Ectodermal cell (in vitro differentiated cells): ENCODE measurements at regions not wholly inside any gene's neighbourhood (a gene's known extent, or its start where the extent isn't known, plus 50 kb on each side); places are given as distances from the start of the nearest gene placed in this dataset.

Experiments used
- H3K27ac ChIP-seq: 2 replicates; pipeline ENCODE4 v1.7.0; 2013; ENCODE audit warnings: mild to moderate bottlenecking, low read depth, low read length; ENCODE audit not compliant: insufficient read depth, poor library complexity, severe bottlenecking
- H3K27me3 ChIP-seq: 2 replicates; pipeline ENCODE4 v1.7.0; 2013; ENCODE audit warnings: mild to moderate bottlenecking, low read length; ENCODE audit not compliant: insufficient read depth, control insufficient read depth, poor library complexity, severe bottlenecking
- H3K36me3 ChIP-seq: one replicate; pipeline ENCODE4 v1.7.0; 2013; ENCODE audit warnings: low read length; ENCODE audit not compliant: control insufficient read depth, insufficient read depth
- H3K4me1 ChIP-seq: one replicate; pipeline ENCODE4 v1.7.0; 2013; ENCODE audit warnings: low read length; ENCODE audit not compliant: control insufficient read depth, insufficient read depth
- H3K4me3 ChIP-seq: 2 replicates; pipeline ENCODE4 v1.7.0; 2013; ENCODE audit warnings: low read depth, low read length, control low read depth; ENCODE audit not compliant: insufficient read depth
- H3K9me3 ChIP-seq: 2 replicates; pipeline ENCODE4 v1.7.0; 2013; ENCODE audit warnings: mild to moderate bottlenecking, low read length, moderate library complexity; ENCODE audit not compliant: control insufficient read depth
- WGBS, 2 experiments: methylation state at CpG; one replicate each; pipeline ENCODE4 v1.1.7; 2013; ENCODE audit warnings: missing lambda C conversion rate in 2 of 2; 5-methylcytosine and 5-hydroxymethylcytosine counted together

DNA sequence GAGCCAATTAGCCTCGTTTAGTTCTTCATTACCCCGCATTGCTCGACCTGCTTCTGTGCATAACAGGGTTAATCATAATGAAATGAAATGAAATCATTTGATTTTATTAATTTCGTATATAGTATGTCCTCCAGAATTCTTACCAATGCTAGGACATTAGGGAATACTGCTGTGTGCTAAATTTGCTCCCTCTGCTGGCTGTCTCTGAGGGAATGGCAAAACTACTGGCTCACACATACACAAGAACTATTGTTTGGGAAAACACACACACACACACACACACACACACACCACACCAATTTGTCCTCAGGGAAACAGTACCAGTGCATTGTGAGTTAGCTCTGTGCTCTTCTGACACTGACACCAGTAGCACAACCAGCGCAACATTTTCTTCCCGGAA lies 273.3 kb upstream of the TCF4 start:
- no peaks in the 10 kb centered on the region for H3K36me3 ChIP-seq
- H3K4me1 ChIP-seq: peaks cover 15% of the 10 kb centered on the region
- H3K27ac ChIP-seq: no peak overlapping the region
- 75 to 76% methylated on average over 5 to 6 of the region's 6 CpGs for WGBS, 2 experiments
- H3K9me3 ChIP-seq: no peaks in the 10 kb centered on the region
- H3K4me3 ChIP-seq: no peak overlapping the region
- H3K27me3 ChIP-seq: no peaks in the 10 kb centered on the region

DNA sequence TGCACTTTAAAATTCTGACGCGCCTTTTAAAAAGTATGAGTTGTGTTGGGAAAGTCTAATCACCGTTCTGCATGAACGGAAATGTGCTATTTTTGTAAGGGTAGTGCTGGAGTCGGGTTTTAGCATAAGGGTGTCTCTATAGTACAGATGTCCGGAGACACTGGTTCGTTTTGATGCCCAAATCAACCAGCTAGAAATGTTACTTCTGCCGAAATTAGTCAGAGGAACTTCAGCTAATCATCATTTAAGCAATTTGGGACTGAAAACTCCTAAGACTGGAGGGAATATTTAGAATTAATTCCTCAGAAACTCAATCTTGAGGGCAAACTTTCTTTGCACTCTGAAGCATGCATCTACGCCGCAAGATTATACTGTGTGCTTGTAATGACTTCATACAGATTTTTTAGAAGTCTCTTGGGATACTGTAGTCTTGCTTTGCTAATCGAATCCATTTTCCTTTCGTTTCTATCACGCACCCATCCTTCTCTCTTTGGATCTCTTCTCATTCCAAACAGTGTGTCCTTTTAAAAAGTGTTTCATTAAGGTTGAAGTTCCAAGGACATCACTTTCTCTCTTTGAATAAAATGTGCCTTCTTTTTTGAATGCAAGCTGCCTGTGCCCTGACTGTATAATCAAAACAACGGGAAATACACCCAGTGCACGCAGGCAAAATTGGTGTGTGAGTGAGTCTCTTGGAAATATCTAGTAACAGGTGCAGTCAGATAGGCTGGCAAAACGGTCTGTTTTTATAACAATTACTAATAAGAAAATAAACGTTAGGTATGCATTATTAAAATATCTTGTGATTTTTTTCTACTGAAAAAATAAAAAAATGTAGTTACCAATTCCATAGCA lies 270.9 kb upstream of the TCF4 start:
- WGBS, 2 experiments: 93 to 95% methylated on average over 15 of the region's 17 CpGs
- Histone ChIP-seq H3K4me1 (peaks cover 14% of the 10 kb centered on the region), H3K9me3 (no peaks in the 10 kb centered on the region), H3K27ac (no peak overlapping the region), H3K4me3 (no peak overlapping the region), H3K27me3 (no peaks in the 10 kb centered on the region), H3K36me3 (no peaks in the 10 kb centered on the region)

DNA sequence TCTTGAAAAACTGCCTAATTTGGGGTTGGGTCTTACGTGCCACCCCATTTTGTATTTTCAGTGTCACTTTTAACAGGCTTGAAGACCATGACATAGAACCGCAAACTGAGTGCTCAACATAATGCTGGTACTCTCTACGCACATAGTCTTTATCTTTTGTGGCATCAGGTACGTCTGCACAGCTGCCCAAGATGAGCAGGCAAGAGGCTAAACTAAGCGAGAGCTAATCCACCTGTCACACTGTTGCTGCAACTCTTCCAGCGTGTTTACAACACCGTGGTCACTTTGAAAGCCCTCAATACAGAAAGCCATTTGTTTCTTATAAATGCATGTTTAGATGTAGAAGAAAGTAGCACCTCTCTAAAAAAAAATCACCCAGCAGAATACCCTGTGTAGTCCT lies 270.0 kb upstream of the TCF4 start:
- Histone ChIP-seq H3K27me3 (no peaks in the 10 kb centered on the region), H3K4me3 (no peak overlapping the region), H3K9me3 (no peaks in the 10 kb centered on the region), H3K27ac (no peak overlapping the region), H3K36me3 (no peaks in the 10 kb centered on the region), H3K4me1 (peaks cover 11% of the 10 kb centered on the region)
- WGBS, 2 experiments: 89 to 94% methylated on average over 7 of the region's 7 CpGs

DNA sequence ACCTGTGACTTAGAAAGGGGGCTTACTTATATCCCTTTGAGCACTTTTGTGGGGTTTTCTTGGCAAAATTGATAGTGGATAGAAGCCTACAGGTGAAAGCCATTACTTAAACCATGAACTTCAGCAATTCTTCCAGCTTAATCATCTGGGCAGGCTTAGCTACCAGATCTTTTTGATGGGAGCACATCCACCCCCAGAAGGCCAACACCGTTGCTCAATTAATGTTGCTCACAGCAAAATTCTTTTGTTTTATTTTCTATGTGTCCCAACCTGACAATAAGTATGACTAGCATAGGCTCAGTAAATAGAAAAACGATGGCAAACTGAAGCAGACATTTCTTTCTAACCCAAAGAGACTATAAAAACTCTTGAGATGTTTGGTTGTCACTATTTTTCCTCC lies 269.4 kb upstream of the TCF4 start:
- 90 to 100% methylated on average over 1 to 2 of the region's 2 CpGs for WGBS, 2 experiments
- Histone ChIP-seq H3K27me3 (no peaks in the 10 kb centered on the region), H3K27ac (no peak overlapping the region), H3K4me3 (no peak overlapping the region), H3K9me3 (no peaks in the 10 kb centered on the region), H3K36me3 (no peaks in the 10 kb centered on the region), H3K4me1 (peaks cover 11% of the 10 kb centered on the region)

DNA sequence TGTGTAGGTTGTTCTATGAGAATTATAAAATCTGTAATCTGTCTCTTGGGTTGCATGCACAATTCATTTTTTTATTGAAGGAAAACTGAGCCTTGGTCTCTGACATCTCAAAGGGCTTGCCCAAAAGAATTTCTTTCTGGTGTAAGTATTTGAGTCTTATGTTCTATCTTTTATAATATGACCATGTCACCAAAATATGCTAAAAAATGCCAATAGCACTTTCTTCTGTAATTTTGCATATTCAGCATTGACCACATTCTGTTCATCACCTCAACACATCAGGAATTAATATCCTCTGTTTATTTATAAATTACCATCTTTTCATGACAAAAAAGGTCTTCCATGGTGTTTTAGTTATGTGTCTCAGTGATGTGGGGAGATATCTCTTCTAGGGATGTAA lies 268.7 kb upstream of the TCF4 start:
- Histone ChIP-seq H3K27ac (no peak overlapping the region), H3K9me3 (no peaks in the 10 kb centered on the region), H3K27me3 (no peaks in the 10 kb centered on the region), H3K36me3 (no peaks in the 10 kb centered on the region), H3K4me1 (peaks cover 11% of the 10 kb centered on the region), H3K4me3 (no peak overlapping the region)

DNA sequence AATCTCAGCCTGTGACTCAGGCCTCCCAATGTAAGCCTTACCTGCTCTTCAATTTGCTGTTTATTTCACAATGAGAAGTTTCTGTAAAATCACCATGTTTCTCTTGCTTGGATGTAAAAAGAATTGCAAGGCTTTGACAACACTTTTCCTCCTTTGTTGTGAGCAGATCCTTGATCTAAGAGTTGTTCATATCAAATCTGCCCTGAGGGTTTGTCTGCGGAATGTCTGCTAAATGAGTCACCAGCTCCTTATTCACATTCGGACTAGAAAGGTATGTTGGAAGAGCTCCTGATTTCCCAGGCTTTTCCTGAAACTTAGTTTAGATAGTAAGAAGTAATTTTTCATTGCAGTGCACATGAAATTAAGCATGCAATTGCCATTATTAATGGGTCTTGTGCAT lies 268.2 kb upstream of the TCF4 start:
- peaks cover 11% of the 10 kb centered on the region for H3K4me1 ChIP-seq
- no peaks in the 10 kb centered on the region for H3K27me3 ChIP-seq
- no peaks in the 10 kb centered on the region for H3K9me3 ChIP-seq
- WGBS, 2 experiments: 64 to 68% methylated on average over 2 of the region's 2 CpGs
- no peaks in the 10 kb centered on the region for H3K36me3 ChIP-seq
- no peak overlapping the region for H3K27ac ChIP-seq
- no peak overlapping the region for H3K4me3 ChIP-seq

DNA sequence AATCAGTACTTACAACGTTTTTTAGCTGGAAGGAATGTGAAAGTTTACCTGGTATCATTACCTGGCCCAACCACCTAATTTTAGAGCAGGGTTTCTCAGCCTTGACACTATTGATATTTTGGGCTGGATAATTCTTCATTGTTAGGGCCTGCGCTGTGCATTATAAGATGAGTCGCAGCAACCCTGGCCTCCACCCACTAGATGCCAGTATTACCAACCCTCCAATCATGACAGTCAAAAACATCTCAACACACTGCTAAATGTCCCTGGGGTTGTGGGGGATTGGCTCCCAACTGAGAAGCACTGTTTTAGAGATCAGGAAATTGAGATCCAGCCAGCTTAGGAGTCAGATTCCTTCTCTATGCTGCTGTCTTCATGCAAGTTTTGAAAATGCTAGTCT lies 265.3 kb upstream of the TCF4 start:
- 95% methylated on average over 3 of the region's 3 CpGs for WGBS, 2 experiments
- H3K27ac ChIP-seq: no peak overlapping the region
- peaks cover 5% of the 10 kb centered on the region for H3K4me1 ChIP-seq
- no peak overlapping the region for H3K4me3 ChIP-seq
- H3K9me3 ChIP-seq: no peaks in the 10 kb centered on the region
- H3K36me3 ChIP-seq: no peaks in the 10 kb centered on the region
- H3K27me3 ChIP-seq: no peaks in the 10 kb centered on the region

DNA sequence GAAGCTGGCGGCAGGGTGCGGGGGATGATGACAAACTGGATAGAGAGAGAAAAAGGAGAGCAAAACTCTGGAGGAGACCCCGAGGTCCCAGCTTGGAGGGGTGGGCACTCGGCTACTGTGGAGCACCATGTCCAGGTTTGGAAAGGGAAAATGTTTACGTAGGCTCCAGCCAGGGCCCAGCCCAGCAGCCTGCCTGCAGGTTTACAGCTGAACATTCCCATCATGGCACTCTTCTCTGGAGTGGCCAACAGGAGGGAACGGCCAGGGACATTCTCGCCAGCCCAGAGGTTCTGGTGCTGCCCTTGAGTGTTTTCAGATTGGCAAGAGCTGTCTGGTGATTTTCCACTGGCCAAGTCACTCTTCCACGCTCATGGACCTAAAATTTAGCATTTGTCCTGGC lies 262.9 kb upstream of the TCF4 start:
- Histone ChIP-seq H3K36me3 (no peaks in the 10 kb centered on the region), H3K4me3 (no peak overlapping the region), H3K27me3 (no peaks in the 10 kb centered on the region), H3K9me3 (no peaks in the 10 kb centered on the region), H3K4me1 (no peaks in the 10 kb centered on the region), H3K27ac (no peak overlapping the region)
- 93 to 95% methylated on average over 8 of the region's 8 CpGs for WGBS, 2 experiments

DNA sequence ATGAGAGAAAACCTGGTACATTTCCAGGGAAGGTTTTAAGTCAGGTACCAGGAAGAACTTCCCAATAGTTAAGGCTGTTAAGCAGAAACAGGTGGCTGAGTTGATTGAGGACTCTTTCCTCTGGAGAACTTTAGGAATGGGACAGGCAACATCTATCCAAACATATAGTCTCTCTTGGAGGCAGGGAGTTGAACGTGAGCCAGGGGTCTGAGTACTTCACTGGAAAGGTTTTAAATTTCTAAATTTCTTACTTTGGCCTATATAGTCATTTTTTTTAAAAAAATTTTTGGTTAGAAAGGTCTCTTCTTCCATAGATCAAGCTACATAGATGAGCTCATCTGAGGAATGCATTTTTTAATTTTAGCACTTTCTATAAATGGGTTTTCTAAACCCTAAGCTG lies 261.4 kb upstream of the TCF4 start:
- Histone ChIP-seq H3K9me3 (no peaks in the 10 kb centered on the region), H3K36me3 (no peaks in the 10 kb centered on the region), H3K4me1 (no peaks in the 10 kb centered on the region), H3K27ac (no peak overlapping the region), H3K4me3 (no peak overlapping the region), H3K27me3 (no peaks in the 10 kb centered on the region)
- WGBS, 2 experiments: 100% methylated on average over 1 of the region's 1 CpG; no CpG with 5 or more reads in 1 of the 2 experiments

DNA sequence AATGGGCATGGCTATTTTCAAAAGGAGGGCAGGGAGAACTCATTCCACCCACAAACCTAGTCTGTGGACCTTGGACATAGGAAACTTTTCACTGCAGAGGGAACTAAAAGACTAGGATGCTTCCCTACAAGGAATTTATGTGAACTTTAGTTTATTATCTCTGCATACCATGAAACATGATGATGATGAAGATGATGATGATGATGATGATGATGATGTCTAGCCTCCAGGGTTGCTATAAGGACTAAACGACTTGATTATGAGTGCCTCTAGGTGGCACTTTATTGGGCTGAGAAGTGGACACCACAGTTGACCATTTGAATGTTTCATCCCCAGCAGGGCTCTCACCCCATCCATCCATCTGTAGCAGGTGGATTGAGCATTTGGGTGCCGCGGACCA lies 260.0 kb upstream of the TCF4 start:
- WGBS, 2 experiments: 92 to 94% methylated on average over 3 of the region's 3 CpGs
- H3K27me3 ChIP-seq: no peaks in the 10 kb centered on the region

More for the DNA sequence above, 260.0 kb upstream of the TCF4 start:
- H3K9me3 ChIP-seq: no peaks in the 10 kb centered on the region
- no peaks in the 10 kb centered on the region for H3K4me1 ChIP-seq
- H3K36me3 ChIP-seq: no peaks in the 10 kb centered on the region
- no peak overlapping the region for H3K27ac ChIP-seq
- no peak overlapping the region for H3K4me3 ChIP-seq
